Lower leg skin (tissue), 3 donors: ENCODE measurements at regions not wholly inside any gene's neighbourhood (a gene's known extent, or its start where the extent isn't known, plus 50 kb on each side); places are given as distances from the start of the nearest gene placed in this dataset.

Source experiments
- POLR2A ChIP-seq, 2 donors: fragments of 450-650 bp; IDR thresholded peaks; one replicate each; pipeline ENCODE4 v1.6.1; 2016 to 2017; ENCODE audit warnings: antibody characterized with exemption in 2 of 2, mild to moderate bottlenecking in 1 of 2, moderate library complexity in 1 of 2
- TF ChIP-seq, protein P1 (sequence below), 3 donors: fragments of 450-650 bp; IDR thresholded peaks; one replicate each; pipeline ENCODE4 v1.5.1; 2016; ENCODE audit warnings: antibody characterized with exemption in 3 of 3, mild to moderate bottlenecking in 3 of 3, moderate library complexity in 2 of 3

DNA sequence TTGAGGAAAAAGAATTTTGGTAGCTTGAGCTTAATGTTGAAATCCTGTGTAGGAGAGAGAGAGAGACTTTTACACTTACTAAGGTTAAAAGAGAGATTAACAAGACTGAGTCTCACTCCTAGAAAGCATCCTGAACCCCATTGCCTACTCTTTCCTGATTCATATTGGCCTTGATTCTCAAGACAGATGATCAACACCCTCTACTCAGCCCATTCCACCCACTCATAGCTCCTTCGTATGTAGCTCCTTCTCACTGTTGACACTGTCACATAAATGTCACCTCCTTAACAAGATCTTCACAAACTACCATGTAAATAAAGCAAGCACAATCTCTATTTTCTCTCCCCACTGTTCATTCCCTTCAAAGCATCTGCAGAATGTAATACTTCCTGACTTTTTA, 574.6 kb upstream of the LMCD1 start:
- TF ChIP-seq, protein P1, sequence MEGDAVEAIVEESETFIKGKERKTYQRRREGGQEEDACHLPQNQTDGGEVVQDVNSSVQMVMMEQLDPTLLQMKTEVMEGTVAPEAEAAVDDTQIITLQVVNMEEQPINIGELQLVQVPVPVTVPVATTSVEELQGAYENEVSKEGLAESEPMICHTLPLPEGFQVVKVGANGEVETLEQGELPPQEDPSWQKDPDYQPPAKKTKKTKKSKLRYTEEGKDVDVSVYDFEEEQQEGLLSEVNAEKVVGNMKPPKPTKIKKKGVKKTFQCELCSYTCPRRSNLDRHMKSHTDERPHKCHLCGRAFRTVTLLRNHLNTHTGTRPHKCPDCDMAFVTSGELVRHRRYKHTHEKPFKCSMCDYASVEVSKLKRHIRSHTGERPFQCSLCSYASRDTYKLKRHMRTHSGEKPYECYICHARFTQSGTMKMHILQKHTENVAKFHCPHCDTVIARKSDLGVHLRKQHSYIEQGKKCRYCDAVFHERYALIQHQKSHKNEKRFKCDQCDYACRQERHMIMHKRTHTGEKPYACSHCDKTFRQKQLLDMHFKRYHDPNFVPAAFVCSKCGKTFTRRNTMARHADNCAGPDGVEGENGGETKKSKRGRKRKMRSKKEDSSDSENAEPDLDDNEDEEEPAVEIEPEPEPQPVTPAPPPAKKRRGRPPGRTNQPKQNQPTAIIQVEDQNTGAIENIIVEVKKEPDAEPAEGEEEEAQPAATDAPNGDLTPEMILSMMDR (IDR thresholded peaks at IDR 0.05): no peak
- no peak for TF ChIP-seq POLR2A (IDR thresholded peaks at IDR 0.05)
